Lower leg skin (tissue), 4 donors: ENCODE measurements at regions not wholly inside any gene's neighbourhood (a gene's known extent, or its start where the extent isn't known, plus 50 kb on each side); places are given as distances from the start of the nearest gene placed in this dataset.

Experiments
- DNase-seq, 2 donors: peaks; one replicate each; pipeline ENCODE4 v3.0.0-alpha.2; 2019; ENCODE audit warnings: low spot score in 2 of 2
- H3K4me3 ChIP-seq: fragments of 200-600 bp; sonication (generic); 2 replicates; pipeline ENCODE4 v1.5.1; 2017; ENCODE audit warnings: mild to moderate bottlenecking, low read depth; ENCODE audit not compliant: poor library complexity, severe bottlenecking
- CTCF ChIP-seq, 3 donors: fragments of 450-650 bp; IDR thresholded peaks; one replicate each; pipeline ENCODE4 v1.5.1; 2016; ENCODE audit warnings: antibody characterized with exemption in 3 of 3, mild to moderate bottlenecking in 3 of 3, moderate library complexity in 2 of 3
- POLR2A ChIP-seq, 2 donors: fragments of 450-650 bp; IDR thresholded peaks; one replicate each; pipeline ENCODE4 v1.6.1; 2016 to 2017; ENCODE audit warnings: antibody characterized with exemption in 2 of 2, mild to moderate bottlenecking in 1 of 2, moderate library complexity in 1 of 2
- WGBS, 2 donors: methylation state at CpG; one replicate each; pipeline ENCODE4 v1.1.5; 2018; 5-methylcytosine and 5-hydroxymethylcytosine counted together
- intact Hi-C: fragments of 100-400 bp; cut with DNase I; formaldehyde crosslinking; loops from one replicate; pipeline ENCODE4 v1.15.0; 2023; ENCODE audit warnings: low total_unique reads

GRCh38 chr12:78431931-78432330 is 432.6 kb upstream of the SYT1 start:
- TF ChIP-seq POLR2A (IDR thresholded peaks at IDR 0.05) (no peak), CTCF (IDR thresholded peaks at IDR 0.05) (no peak)
- intact Hi-C loops, result no loop called here
- H3K4me3 ChIP-seq, result no peak overlapping the region
- no peak for DNase-seq

- H3K4me3 ChIP-seq, result no peak overlapping the region
- no peak for DNase-seq
- TF ChIP-seq CTCF (IDR thresholded peaks at IDR 0.05) (no peak), POLR2A (IDR thresholded peaks at IDR 0.05) (no peak)
- 79 to 81% methylated on average over 5 of the region's 5 CpGs for WGBS, 2 donors
- intact Hi-C loops, result no loop called here
Observed at GRCh38 chr12:78439666-78440065, 424.9 kb upstream of the SYT1 start.

- TF ChIP-seq CTCF (IDR thresholded peaks at IDR 0.05) (no peak), POLR2A (IDR thresholded peaks at IDR 0.05) (no peak)
- 63 to 73% methylated on average over 3 of the region's 3 CpGs for WGBS, 2 donors
- no peak for DNase-seq
- no peak overlapping the region for H3K4me3 ChIP-seq
- intact Hi-C loops, result no loop called here
Observed at GRCh38 chr12:78441737-78442453, 422.7 kb upstream of the SYT1 start.

GRCh38 chr12:78442454-78442801 is 422.1 kb upstream of the SYT1 start:
- DNase-seq, result no peak
- 3% methylated on average over 1 of the region's 1 CpG for WGBS, 2 donors
- intact Hi-C loops, result no loop called here
- TF ChIP-seq POLR2A (IDR thresholded peaks at IDR 0.05), result no peak
- no peak for TF ChIP-seq CTCF (IDR thresholded peaks at IDR 0.05)
- H3K4me3 ChIP-seq, result no peak overlapping the region

- intact Hi-C loops, result no loop called here
- H3K4me3 ChIP-seq, result no peak overlapping the region
- no peak for DNase-seq
- WGBS, 2 donors, result 90 to 96% methylated on average over 2 of the region's 2 CpGs
- TF ChIP-seq POLR2A (IDR thresholded peaks at IDR 0.05) (no peak), CTCF (IDR thresholded peaks at IDR 0.05) (no peak)
Observed at GRCh38 chr12:78446555-78446954, 418.0 kb upstream of the SYT1 start.

- TF ChIP-seq CTCF (IDR thresholded peaks at IDR 0.05), result no peak
- no peak for TF ChIP-seq POLR2A (IDR thresholded peaks at IDR 0.05)
- intact Hi-C loops, result no loop called here
- WGBS, 2 donors, result 68 to 76% methylated on average over 1 of the region's 1 CpG
- DNase-seq, result no peak
- H3K4me3 ChIP-seq, result no peak overlapping the region
Observed at GRCh38 chr12:78447373-78447772, 417.2 kb upstream of the SYT1 start.
